ENCODE measurements at regions not wholly inside any gene's neighbourhood (a gene's known extent, or its start where the extent isn't known, plus 50 kb on each side); places are given as distances from the start of the nearest gene placed in this dataset.

DNA sequence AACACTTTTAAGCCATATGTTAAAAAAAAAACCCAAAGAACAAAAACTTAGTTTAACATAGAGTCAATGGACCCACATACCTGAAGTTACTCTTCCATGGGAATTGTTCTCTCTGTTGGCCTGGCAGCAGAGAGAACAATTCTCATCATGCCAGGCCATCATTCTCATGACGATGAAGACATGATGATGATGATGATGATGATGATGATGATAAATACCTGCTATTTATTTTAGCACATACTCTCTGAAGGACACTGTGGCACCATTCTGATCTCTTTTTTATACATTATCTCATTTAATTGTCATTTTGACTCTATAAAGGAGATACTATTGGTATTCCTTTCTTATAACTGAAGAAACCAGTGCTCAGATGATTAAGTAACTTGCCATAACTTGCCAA, 366.9 kb downstream of the MFSD1 start:
- no peak overlapping the region for H3K4me3 ChIP-seq (ENCODE audit: control insufficient read depth, low read depth, low read length)
- no peak for DNase-seq (ENCODE audit: low read depth)
- TF ChIP-seq, protein P1, sequence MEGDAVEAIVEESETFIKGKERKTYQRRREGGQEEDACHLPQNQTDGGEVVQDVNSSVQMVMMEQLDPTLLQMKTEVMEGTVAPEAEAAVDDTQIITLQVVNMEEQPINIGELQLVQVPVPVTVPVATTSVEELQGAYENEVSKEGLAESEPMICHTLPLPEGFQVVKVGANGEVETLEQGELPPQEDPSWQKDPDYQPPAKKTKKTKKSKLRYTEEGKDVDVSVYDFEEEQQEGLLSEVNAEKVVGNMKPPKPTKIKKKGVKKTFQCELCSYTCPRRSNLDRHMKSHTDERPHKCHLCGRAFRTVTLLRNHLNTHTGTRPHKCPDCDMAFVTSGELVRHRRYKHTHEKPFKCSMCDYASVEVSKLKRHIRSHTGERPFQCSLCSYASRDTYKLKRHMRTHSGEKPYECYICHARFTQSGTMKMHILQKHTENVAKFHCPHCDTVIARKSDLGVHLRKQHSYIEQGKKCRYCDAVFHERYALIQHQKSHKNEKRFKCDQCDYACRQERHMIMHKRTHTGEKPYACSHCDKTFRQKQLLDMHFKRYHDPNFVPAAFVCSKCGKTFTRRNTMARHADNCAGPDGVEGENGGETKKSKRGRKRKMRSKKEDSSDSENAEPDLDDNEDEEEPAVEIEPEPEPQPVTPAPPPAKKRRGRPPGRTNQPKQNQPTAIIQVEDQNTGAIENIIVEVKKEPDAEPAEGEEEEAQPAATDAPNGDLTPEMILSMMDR (IDR thresholded peaks at IDR 0.05; ENCODE audit: control insufficient read depth, insufficient read depth, low read depth, low read length, missing control alignments): no peak

DNA sequence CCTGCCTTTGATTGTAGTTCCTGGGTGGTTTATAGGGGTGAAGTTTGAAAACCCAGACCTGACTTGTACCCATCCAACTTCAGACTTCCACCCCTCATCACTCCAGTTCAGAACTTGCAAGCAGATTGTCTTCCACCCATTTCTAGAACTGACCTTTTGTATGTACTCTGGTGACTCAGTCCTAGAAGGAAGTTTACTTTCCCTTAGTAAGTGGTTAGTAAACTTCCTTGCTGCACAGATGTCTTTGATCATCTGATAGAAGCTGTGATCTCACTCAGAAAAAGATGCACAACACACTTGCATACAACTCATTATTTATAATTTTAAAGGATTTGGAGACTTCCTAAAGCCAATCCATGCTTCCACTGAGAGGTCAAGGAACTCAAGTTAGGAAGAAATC, 368.0 kb downstream of the MFSD1 start:
- DNase-seq (ENCODE audit: low read depth): peak; percentile 73
- H3K4me3 ChIP-seq (ENCODE audit: control insufficient read depth, low read depth, low read length): no peak overlapping the region
- TF ChIP-seq, protein P1 (IDR thresholded peaks at IDR 0.05; ENCODE audit: control insufficient read depth, insufficient read depth, low read depth, low read length, missing control alignments): no peak

DNA sequence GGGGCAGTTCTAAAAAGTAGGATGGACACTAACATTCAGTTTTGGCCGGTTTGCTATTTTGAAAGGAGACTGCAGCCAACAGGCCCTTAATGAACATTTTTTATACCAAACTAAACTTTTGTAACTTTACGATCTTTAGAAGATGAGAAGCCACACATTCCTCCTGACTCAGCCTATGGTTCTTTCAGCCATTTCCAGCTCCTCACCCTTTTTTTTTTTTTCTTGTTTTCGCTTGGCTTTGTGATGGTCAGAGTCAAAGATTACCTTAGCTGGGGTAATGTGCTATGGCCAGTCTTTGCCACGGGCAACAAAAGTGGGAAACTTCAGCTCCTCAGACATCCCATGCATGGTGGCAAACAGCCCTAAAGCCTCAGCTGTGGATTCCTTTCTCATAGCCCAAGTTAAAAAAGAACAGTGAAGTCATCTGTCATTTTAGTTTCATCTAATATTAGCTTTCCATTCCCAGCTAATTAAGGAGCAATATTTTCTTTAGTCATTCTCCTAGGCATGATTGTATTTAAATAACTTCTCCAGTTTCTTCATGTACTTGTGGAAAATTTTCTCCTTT, 368.7 kb downstream of the MFSD1 start:
- TF ChIP-seq, protein P1 (IDR thresholded peaks at IDR 0.05; ENCODE audit: control insufficient read depth, insufficient read depth, low read depth, low read length, missing control alignments): no peak
- H3K4me3 ChIP-seq (ENCODE audit: control insufficient read depth, low read depth, low read length): no peak overlapping the region
- peak; percentile 49 for DNase-seq (ENCODE audit: low read depth)

DNA sequence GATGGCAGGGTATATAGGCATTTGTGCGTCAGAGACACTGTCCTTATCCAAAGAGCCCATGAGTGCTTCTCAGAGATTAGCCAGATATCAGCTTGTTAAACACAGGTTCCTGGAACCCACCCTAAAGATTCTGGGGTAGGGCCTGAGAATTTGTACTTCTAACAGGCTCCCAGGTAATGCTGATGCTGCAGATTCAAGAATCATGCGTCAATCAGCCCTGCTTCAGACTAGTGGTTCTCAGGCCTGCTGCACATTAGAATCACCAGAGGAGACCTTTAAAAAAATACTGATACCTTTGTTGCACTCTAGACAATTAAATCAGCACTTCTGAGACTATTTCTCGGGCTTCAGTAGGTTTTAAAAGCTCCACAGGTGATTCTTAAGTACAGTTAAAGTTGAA, 369.5 kb downstream of the MFSD1 start:
- TF ChIP-seq, protein P1 (IDR thresholded peaks at IDR 0.05; ENCODE audit: control insufficient read depth, insufficient read depth, low read depth, low read length, missing control alignments): no peak
- H3K4me3 ChIP-seq (ENCODE audit: control insufficient read depth, low read depth, low read length): no peak overlapping the region
- DNase-seq (ENCODE audit: low read depth): no peak

DNA sequence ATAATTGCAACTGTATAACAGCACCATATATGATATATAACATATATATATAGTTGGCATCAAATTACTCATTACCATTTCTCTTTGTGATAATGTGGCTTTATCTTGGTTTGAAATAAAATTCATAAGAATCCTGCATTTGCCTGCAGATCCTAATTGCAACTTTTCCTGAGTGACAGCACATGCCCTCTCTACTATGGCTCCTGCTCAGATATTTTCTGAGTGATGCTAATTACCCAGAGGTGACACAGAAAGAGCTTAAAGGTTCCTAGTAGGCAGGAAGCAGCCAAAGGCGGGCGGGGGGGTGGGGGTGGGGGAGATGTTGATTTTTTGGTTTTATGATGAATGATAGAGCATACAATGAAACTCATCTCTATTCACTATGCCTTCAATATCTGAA, 370.6 kb downstream of the MFSD1 start:
- TF ChIP-seq, protein P1 (IDR thresholded peaks at IDR 0.05; ENCODE audit: control insufficient read depth, insufficient read depth, low read depth, low read length, missing control alignments): no peak
- no peak for DNase-seq (ENCODE audit: low read depth)

DNA sequence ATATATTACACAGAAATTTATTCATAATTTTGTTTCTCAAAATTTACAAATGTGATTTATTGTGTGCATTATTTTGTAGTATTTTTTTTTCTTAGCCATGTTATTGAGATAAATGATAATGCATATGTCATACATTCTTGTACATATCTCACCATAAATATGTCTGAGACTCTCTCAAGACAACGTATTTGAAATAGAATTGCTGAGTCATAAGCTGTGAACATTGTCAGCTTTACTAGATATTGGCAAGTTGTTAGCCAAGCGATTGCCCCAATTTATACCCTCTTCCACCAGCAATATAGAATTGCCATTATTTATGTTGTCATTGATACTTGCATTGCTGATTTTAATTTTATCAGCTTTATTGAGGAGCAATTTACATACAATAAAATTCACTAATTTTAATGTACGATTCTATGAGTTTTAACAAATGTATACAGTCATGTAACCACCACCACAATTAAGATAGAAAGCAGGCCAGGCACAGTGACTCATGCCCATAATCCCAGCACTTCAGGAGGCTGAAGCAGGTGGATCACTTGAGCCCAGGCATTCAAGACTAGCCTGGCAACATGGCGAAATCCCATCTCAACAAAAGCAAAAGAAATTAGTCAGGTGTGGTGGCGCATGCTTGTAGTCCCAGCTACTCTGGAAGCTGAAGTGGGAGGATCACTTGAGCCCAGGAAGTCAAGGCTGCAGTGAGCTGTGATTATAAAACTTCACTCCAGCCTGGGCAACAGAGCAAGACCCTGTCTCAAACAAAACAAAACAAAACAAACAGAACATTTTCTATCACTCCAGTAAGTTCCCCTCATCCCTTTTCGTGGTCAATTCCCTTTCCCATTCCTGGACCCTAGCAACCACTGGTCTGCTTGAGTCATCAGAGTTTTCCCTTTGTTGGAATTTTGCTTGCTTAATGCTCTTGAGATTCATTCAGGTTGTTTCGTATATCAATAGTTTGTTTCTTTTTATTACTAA, 373.1 kb downstream of the MFSD1 start:
- no peak overlapping the region for H3K4me3 ChIP-seq (ENCODE audit: control insufficient read depth, low read depth, low read length)
- no peak for DNase-seq (ENCODE audit: low read depth)
- TF ChIP-seq, protein P1 (IDR thresholded peaks at IDR 0.05; ENCODE audit: control insufficient read depth, insufficient read depth, low read depth, low read length, missing control alignments): no peak

More for the DNA sequence above, 370.6 kb downstream of the MFSD1 start:
- no peak overlapping the region for H3K4me3 ChIP-seq (ENCODE audit: control insufficient read depth, low read depth, low read length)
